GM23338 (cell line): ENCODE measurements at regions not wholly inside any gene's neighbourhood (a gene's known extent, or its start where the extent isn't known, plus 50 kb on each side); places are given as distances from the start of the nearest gene placed in this dataset.

Source experiments
- ATAC-seq: fragments of 200-7000 bp; cut with Tn5 transposase; 3 replicates; pipeline ENCODE4 v1.9.1; 2020
- DNase-seq: peaks from one replicate; pipeline ENCODE4 v3.0.0-alpha.2; 2015; ENCODE audit warnings: low spot score
- H2AFZ ChIP-seq: fragments of 200-600 bp; sonication (generic); 2 replicates; pipeline ENCODE4 v1.8.0; 2016; ENCODE audit warnings: antibody characterized with exemption, mild to moderate bottlenecking, moderate library complexity
- H3F3A ChIP-seq: fragments of 200-600 bp; sonication (generic); replicated peaks from 2 replicates; pipeline ENCODE4 v1.8.0; 2017; ENCODE audit warnings: antibody characterized with exemption, mixed run types, low read depth
- H3K27ac ChIP-seq: fragments of 200-600 bp; sonication (generic); 2 replicates; pipeline ENCODE4 v1.6.1; 2016; ENCODE audit warnings: low read depth
- H3K27me3 ChIP-seq: fragments of 200-600 bp; sonication (generic); 2 replicates; pipeline ENCODE4 v1.8.0; 2016; ENCODE audit warnings: mild to moderate bottlenecking, mixed run types, moderate library complexity; ENCODE audit not compliant: insufficient read depth
- H3K36me3 ChIP-seq: fragments of 200-600 bp; sonication (generic); 2 replicates; pipeline ENCODE4 v1.8.0; 2016; ENCODE audit warnings: mild to moderate bottlenecking; ENCODE audit not compliant: insufficient read depth
- H3K4me1 ChIP-seq: fragments of 200-600 bp; sonication (generic); 2 replicates; pipeline ENCODE4 v1.8.0; 2016; ENCODE audit warnings: mild to moderate bottlenecking, moderate library complexity; ENCODE audit not compliant: insufficient read depth
- H3K4me2 ChIP-seq: fragments of 200-600 bp; sonication (generic); 2 replicates; pipeline ENCODE4 v1.7.1; 2017; ENCODE audit warnings: mixed run types
- H3K4me3 ChIP-seq: fragments of 200-600 bp; sonication (generic); 2 replicates; pipeline ENCODE4 v1.6.1; 2016; ENCODE audit warnings: mixed run types
- H3K79me2 ChIP-seq: fragments of 200-600 bp; sonication (generic); replicated peaks from 2 replicates; pipeline ENCODE4 v1.8.0; 2017; ENCODE audit warnings: mild to moderate bottlenecking; ENCODE audit not compliant: insufficient read depth
- H3K9me2 ChIP-seq: fragments of 200-600 bp; sonication (generic); 2 replicates; pipeline ENCODE4 v1.8.0; 2017; ENCODE audit not compliant: insufficient read depth
- H4K20me1 ChIP-seq: fragments of 200-600 bp; sonication (generic); replicated peaks from 2 replicates; pipeline ENCODE4 v1.8.0; 2017; ENCODE audit warnings: mild to moderate bottlenecking; ENCODE audit not compliant: insufficient read depth
- H3K27ac Mint-ChIP-seq: 2 replicates; pipeline ENCODE4 v1.8.0; 2020; ENCODE audit warnings: inconsistent platforms, mild to moderate bottlenecking, moderate library complexity, mixed read lengths
- H3K27me3 Mint-ChIP-seq: 3 replicates; pipeline ENCODE4 v1.8.0; 2022; ENCODE audit warnings: low read depth, mild to moderate bottlenecking, moderate library complexity, mixed read lengths, inconsistent platforms; ENCODE audit not compliant: insufficient read depth, poor library complexity
- H3K36me3 Mint-ChIP-seq: 3 replicates; pipeline ENCODE4 v1.8.0; 2021; ENCODE audit warnings: low read depth, mild to moderate bottlenecking, inconsistent platforms, moderate library complexity, mixed read lengths
- H3K4me1 Mint-ChIP-seq: 3 replicates; pipeline ENCODE4 v1.8.0; 2020; ENCODE audit warnings: mild to moderate bottlenecking, inconsistent platforms, mixed read lengths
- H3K4me3 Mint-ChIP-seq: 3 replicates; pipeline ENCODE4 v1.8.0; 2021; ENCODE audit warnings: moderate library complexity, mild to moderate bottlenecking, inconsistent platforms, mixed read lengths
- H3K9me3 Mint-ChIP-seq: 3 replicates; pipeline ENCODE4 v1.8.0; 2020; ENCODE audit warnings: moderate library complexity, mild to moderate bottlenecking, inconsistent platforms, mixed read lengths
- CREB1 ChIP-seq: fragments of 250-450 bp; sonication (Bioruptor Pico); IDR thresholded peaks from 2 replicates; pipeline ENCODE4 v1.5.0; 2020; ENCODE audit warnings: low read depth, mild to moderate bottlenecking, moderate library complexity
- EZH2 ChIP-seq: fragments of 200-600 bp; sonication (generic); IDR thresholded peaks from one replicate; pipeline ENCODE4 v1.8.0; 2017; ENCODE audit warnings: antibody characterized with exemption, mild to moderate bottlenecking, low read depth; ENCODE audit not compliant: unreplicated experiment
- EZH2phosphoT487 ChIP-seq: fragments of 200-600 bp; sonication (generic); IDR thresholded peaks from one replicate; pipeline ENCODE4 v1.8.1; 2018; ENCODE audit warnings: antibody characterized with exemption; ENCODE audit not compliant: unreplicated experiment
- JUNB ChIP-seq: IDR thresholded peaks from one replicate; pipeline ENCODE4 v1.6.1; 2016; ENCODE audit warnings: antibody characterized with exemption; ENCODE audit not compliant: unreplicated experiment
- NANOG ChIP-seq: IDR thresholded peaks from 2 replicates; pipeline ENCODE4 v1.6.1; 2016; ENCODE audit warnings: antibody characterized with exemption, borderline replicate concordance
- POLR2AphosphoS5 ChIP-seq: IDR thresholded peaks from 2 replicates; pipeline ENCODE4 v1.6.1; 2016; ENCODE audit warnings: antibody characterized with exemption, low read depth
- STAT1 ChIP-seq: IDR thresholded peaks from one replicate; pipeline ENCODE4 v1.6.1; 2016; ENCODE audit warnings: antibody characterized with exemption; ENCODE audit not compliant: unreplicated experiment
- ZNF331 ChIP-seq: fragments of 250-450 bp; sonication (Bioruptor Pico); IDR thresholded peaks from 2 replicates; pipeline ENCODE4 v1.5.0; 2020; ENCODE audit warnings: low read depth, mild to moderate bottlenecking, moderate library complexity
- TF ChIP-seq, protein P1 (sequence below): IDR thresholded peaks from 2 replicates; pipeline ENCODE4 v1.6.1; 2016; ENCODE audit warnings: antibody characterized with exemption
- TF ChIP-seq, protein P2 (sequence below), 2 experiments: fragments of 200-600 bp in 1 of 2; sonication (generic) in 1 of 2; conservative IDR thresholded peaks; 2 replicates each; pipeline versions ENCODE4 v1.5.1 to v1.6.1; 2016 to 2017; ENCODE audit warnings: antibody characterized with exemption in 2 of 2, low read depth in 2 of 2, mild to moderate bottlenecking in 2 of 2, moderate library complexity in 1 of 2

DNA sequence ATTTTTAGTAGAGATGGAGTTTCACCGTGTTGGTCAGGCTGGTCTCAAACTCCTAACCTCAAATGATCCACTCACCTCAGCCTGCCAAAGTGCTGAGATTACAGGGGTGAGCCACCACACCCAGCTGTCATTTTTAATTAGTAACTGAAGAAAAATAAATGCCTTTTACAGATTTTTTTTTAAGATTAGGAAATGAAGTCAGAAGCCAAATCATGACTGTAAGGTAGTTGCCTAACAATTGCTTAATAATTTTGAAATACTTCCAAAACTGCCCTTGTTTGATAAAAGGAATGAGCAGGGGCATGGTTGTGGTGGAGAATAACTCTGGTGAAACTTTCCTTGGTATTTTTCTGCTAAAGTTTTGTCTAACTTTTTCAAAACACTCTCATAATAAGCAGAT is 98.9 kb upstream of the SLC5A12 start (continued):
- TF ChIP-seq JUNB (no peak), NANOG (no peak), EZH2phosphoT487 (no peak)
- TF ChIP-seq, protein P1, sequence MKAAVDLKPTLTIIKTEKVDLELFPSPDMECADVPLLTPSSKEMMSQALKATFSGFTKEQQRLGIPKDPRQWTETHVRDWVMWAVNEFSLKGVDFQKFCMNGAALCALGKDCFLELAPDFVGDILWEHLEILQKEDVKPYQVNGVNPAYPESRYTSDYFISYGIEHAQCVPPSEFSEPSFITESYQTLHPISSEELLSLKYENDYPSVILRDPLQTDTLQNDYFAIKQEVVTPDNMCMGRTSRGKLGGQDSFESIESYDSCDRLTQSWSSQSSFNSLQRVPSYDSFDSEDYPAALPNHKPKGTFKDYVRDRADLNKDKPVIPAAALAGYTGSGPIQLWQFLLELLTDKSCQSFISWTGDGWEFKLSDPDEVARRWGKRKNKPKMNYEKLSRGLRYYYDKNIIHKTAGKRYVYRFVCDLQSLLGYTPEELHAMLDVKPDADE, result no peak
- TF ChIP-seq, protein P2, sequence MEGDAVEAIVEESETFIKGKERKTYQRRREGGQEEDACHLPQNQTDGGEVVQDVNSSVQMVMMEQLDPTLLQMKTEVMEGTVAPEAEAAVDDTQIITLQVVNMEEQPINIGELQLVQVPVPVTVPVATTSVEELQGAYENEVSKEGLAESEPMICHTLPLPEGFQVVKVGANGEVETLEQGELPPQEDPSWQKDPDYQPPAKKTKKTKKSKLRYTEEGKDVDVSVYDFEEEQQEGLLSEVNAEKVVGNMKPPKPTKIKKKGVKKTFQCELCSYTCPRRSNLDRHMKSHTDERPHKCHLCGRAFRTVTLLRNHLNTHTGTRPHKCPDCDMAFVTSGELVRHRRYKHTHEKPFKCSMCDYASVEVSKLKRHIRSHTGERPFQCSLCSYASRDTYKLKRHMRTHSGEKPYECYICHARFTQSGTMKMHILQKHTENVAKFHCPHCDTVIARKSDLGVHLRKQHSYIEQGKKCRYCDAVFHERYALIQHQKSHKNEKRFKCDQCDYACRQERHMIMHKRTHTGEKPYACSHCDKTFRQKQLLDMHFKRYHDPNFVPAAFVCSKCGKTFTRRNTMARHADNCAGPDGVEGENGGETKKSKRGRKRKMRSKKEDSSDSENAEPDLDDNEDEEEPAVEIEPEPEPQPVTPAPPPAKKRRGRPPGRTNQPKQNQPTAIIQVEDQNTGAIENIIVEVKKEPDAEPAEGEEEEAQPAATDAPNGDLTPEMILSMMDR (conservative IDR thresholded peaks at IDR 0.05; ENCODE audit: low read depth in 2 of 2), result no peak

DNA sequence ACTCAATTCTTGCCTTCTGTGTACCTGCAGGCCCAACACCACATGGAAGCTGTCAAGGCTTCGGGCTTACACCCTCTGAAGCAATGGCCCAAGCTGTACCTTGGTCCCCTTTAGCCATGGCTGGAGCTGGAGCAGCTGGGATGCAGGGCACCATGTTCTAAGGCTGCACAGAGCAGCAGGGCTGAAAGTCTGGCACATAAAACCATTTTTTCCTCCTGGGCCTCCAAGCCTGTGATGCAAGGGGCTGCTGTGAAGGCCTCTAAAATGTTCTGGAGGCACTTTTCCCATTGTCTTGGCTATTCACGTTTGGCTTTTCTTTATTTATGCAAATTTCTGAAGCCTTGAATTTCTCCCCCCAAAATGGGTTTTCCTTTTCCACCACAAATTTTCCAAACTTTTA is 102.1 kb upstream of the SLC5A12 start:
- H3K4me2 ChIP-seq, result no peak overlapping the region
- no peak overlapping the region for H3K27ac ChIP-seq
- TF ChIP-seq ZNF331 (CRISPR knock-in tag) (no peak), CREB1 (CRISPR knock-in tag) (no peak), NANOG (no peak), EZH2 (no peak), POLR2AphosphoS5 (no peak), STAT1 (no peak), EZH2phosphoT487 (no peak)
- TF ChIP-seq, protein P2 (conservative IDR thresholded peaks at IDR 0.05; ENCODE audit: low read depth in 2 of 2), result no peak
- H2AFZ ChIP-seq, result no peak overlapping the region
- Mint-ChIP-seq H3K27ac (no peak overlapping the region), H3K4me1 (no peaks in the 10 kb centered on the region), H3K36me3 (peaks cover 35% of the 10 kb centered on the region), H3K27me3 (peaks cover 4% of the 10 kb centered on the region), H3K9me3 (peaks cover 46% of the 10 kb centered on the region), H3K4me3 (no peak overlapping the region)
- H3K36me3 ChIP-seq, result 0 out of 2 replicates have a peak, but pooled peaks cover 5% of the 10 kb centered on the region
- H3K9me2 ChIP-seq, result 0 out of 2 replicates have a peak, but pooled peaks cover 4% of the 10 kb centered on the region
- no peaks in the 10 kb centered on the region for H3F3A ChIP-seq
- no peak overlapping the region for H3K4me3 ChIP-seq
- no peaks in the 10 kb centered on the region for H3K4me1 ChIP-seq
- H4K20me1 ChIP-seq, result no peaks in the 10 kb centered on the region
- no peak for ATAC-seq
- DNase-seq, result no peak
- no peaks in the 10 kb centered on the region for H3K27me3 ChIP-seq
- H3K79me2 ChIP-seq, result no peaks in the 10 kb centered on the region
